IMR-90 (cell line): ENCODE measurements at regions not wholly inside any gene's neighbourhood (a gene's known extent, or its start where the extent isn't known, plus 50 kb on each side); places are given as distances from the start of the nearest gene placed in this dataset.

Experiments used
- BHLHE40 ChIP-seq: fragments of 150-350 bp; IDR thresholded peaks from 2 replicates; pipeline ENCODE4 v1.6.1; 2016; ENCODE audit warnings: mild to moderate bottlenecking, low read depth, low read length
- CEBPB ChIP-seq: IDR thresholded peaks from 2 replicates; pipeline ENCODE4 v1.6.1; 2012; ENCODE audit warnings: low read depth, low read length, improper control_type of control experiment
- FOS ChIP-seq: fragments of 150-350 bp; IDR thresholded peaks from 2 replicates; pipeline ENCODE4 v1.6.1; 2016; ENCODE audit warnings: low read depth, low read length
- MAFK ChIP-seq: IDR thresholded peaks from 2 replicates; pipeline ENCODE4 v1.6.1; 2012; ENCODE audit warnings: low read depth, low read length, improper control_type of control experiment
- MXI1 ChIP-seq: IDR thresholded peaks from 2 replicates; pipeline ENCODE4 v1.6.1; 2012; ENCODE audit warnings: low read depth, mild to moderate bottlenecking, low read length, moderate library complexity, borderline replicate concordance
- POLR2A ChIP-seq: IDR thresholded peaks from 2 replicates; pipeline ENCODE4 v1.6.1; 2012; ENCODE audit warnings: mild to moderate bottlenecking, low read depth, low read length
- RAD21 ChIP-seq: IDR thresholded peaks from 2 replicates; pipeline ENCODE4 v1.6.1; 2012; ENCODE audit warnings: low read length, improper control_type of control experiment
- RCOR1 ChIP-seq: IDR thresholded peaks from 2 replicates; pipeline ENCODE4 v1.6.1; 2012; ENCODE audit warnings: mild to moderate bottlenecking, low read length, improper control_type of control experiment; ENCODE audit not compliant: insufficient replicate concordance
- RFX5 ChIP-seq: IDR thresholded peaks from 2 replicates; pipeline ENCODE4 v1.8.0; 2012; ENCODE audit warnings: low read depth, mild to moderate bottlenecking, low read length, moderate library complexity
- SMC3 ChIP-seq: fragments of 150-350 bp; IDR thresholded peaks from 2 replicates; pipeline ENCODE4 v1.6.1; 2016; ENCODE audit warnings: low read depth, mild to moderate bottlenecking, antibody characterized with exemption, low read length, moderate library complexity
- USF2 ChIP-seq: fragments of 150-350 bp; IDR thresholded peaks from 2 replicates; pipeline ENCODE4 v1.6.1; 2017; ENCODE audit warnings: mild to moderate bottlenecking, antibody characterized with exemption, low read length, low read depth
- TF ChIP-seq, protein P1 (sequence below): conservative IDR thresholded peaks from 2 replicates; pipeline ENCODE4 v1.5.1; 2012; ENCODE audit warnings: mild to moderate bottlenecking, low read depth, low read length, improper control_type of control experiment

DNA sequence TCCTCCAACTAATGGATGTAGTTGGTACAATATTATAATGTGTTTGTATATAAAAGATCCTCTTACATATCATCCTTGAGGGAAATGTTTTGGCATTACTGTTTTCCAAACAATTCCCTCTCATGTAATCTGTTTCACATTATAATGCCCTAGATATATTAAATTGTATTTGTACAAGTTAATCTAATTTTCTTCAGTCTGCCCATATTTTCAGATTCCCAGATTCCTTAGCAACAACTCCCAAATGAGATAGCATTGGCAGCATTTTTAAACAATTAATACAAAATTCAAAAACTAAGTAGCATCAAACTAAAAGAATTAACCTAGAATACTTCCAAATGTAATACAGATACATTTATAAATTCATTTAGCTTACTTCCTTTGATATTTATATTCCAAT lies 860.2 kb downstream of the C12orf50 start:
- no peak for TF ChIP-seq USF2
- TF ChIP-seq, protein P1, sequence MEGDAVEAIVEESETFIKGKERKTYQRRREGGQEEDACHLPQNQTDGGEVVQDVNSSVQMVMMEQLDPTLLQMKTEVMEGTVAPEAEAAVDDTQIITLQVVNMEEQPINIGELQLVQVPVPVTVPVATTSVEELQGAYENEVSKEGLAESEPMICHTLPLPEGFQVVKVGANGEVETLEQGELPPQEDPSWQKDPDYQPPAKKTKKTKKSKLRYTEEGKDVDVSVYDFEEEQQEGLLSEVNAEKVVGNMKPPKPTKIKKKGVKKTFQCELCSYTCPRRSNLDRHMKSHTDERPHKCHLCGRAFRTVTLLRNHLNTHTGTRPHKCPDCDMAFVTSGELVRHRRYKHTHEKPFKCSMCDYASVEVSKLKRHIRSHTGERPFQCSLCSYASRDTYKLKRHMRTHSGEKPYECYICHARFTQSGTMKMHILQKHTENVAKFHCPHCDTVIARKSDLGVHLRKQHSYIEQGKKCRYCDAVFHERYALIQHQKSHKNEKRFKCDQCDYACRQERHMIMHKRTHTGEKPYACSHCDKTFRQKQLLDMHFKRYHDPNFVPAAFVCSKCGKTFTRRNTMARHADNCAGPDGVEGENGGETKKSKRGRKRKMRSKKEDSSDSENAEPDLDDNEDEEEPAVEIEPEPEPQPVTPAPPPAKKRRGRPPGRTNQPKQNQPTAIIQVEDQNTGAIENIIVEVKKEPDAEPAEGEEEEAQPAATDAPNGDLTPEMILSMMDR = no peak
- no peak for TF ChIP-seq BHLHE40
- TF ChIP-seq RFX5 = no peak
- TF ChIP-seq POLR2A = no peak
- TF ChIP-seq MXI1 = no peak
- no peak for TF ChIP-seq FOS
- no peak for TF ChIP-seq CEBPB
- TF ChIP-seq MAFK = no peak
- TF ChIP-seq SMC3 = no peak
- no peak for TF ChIP-seq RAD21
- TF ChIP-seq RCOR1 = no peak
